Dedifferentiated amniotic fluid mesenchymal stem cell (primary cell): ENCODE measurements at regions not wholly inside any gene's neighbourhood (a gene's known extent, or its start where the extent isn't known, plus 50 kb on each side); places are given as distances from the start of the nearest gene placed in this dataset.
A peak's percentile ranks its signal among the peaks of the same experiment; 100 is the strongest.
"Not testable (repeated sequence)": the region's sequence is repeated elsewhere in the genome, so short reads cannot be mapped to it uniquely, and the experiment has no call there.

ENCODE experiments used
- DNase-seq: peaks from one replicate; pipeline ENCODE4 v3.0.0-alpha.2; 2016; ENCODE audit errors: extremely low spot score

DNA sequence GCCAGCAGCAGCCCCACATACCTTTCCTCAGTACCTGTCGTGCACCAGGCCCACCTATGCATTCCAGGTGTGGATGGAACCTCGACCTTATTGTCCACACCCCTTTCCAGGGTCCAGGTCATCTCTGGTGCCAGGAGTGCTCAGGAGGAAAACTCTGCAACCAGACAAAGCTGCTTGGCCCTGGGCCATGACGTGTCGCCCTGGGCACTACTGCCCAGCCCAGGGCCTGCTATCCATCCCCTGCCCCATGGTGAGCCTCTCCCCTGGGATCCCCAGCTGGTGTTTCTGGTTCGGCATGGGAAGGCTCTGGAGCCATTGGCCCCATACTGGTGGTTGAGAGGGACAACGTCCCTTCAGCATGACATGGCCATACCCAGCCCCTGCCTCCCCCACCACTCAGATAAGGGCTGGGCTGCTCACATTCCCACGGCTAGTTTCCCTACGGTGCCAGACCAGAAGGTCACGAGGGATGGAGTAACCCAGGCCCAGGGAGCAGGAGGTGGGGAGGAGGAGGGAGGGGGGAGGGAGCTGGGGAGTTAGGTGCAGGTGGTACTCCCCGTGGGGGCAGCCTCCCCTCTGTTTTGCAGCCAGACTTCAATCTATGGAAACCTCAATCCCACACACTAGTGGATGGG is 123.2 kb upstream of the MTLN start:
- DNase-seq = not testable (repeated sequence)

DNA sequence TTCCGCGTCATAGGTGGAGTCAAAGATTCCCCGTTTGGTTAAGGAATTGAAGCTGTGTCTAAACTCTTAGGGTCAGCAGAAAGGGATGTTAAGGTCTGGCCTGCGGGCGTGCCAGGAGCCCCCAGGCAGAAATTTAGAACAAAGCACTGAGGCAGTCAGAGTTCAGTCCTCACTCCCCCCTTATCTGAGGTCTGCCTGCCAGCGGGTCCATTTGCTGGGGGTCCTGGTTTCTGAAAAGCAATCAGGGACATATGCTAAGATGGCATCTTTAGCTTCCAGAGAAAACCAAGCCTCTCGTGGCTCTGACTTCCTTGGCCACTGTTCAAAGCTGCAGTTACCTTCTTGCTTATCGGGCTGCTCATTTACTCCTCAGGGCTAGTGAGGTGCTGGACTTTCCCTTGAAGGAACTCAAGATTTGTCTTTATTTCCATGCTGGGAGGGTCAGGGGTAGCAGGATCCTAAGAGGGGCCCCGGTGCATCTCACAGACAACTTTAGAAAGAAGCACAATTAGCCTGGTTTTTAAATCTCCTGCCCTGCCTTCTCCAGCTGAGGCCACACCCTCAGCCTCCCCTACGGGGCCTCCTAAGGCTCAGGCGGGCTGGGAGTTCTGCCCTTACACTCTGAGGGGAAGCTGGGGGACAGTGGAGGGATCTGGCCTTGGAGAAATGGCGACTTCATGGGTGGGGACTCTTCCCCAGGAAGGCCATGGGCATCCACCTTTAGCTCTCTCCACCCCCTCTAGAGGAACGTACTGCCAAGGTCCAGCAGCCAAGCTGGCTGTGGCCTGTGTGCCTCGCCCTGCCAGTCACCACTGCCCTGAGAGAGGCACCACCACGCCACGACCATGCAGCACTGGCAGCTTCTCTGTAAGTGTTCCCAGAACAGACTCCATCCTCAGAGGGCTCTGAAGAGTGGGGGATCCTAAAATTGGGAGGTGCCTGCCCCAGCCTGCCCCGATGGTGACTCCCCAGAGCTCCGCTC is 121.1 kb upstream of the MTLN start:
- not testable (repeated sequence) for DNase-seq

DNA sequence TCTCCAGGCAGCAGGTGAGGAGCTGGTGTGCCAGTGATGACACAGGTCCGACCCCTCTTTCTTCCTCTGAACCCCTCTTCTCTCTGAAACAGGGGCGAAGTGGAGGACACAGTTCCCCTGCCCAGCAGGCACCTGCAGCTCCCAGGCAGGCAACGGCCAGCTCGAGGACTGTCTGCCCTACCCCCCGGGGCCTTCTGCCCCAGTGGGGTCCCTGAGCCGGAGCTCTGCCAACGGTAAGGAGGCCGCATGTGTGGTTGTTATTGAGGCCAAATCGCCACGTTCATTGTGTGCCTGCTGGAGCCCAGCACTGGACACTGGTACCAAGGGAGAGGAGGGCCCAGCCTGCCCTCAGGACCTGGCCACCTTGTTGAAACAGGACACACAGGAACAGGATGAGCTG is 119.3 kb upstream of the MTLN start:
- not testable (repeated sequence) for DNase-seq

DNA sequence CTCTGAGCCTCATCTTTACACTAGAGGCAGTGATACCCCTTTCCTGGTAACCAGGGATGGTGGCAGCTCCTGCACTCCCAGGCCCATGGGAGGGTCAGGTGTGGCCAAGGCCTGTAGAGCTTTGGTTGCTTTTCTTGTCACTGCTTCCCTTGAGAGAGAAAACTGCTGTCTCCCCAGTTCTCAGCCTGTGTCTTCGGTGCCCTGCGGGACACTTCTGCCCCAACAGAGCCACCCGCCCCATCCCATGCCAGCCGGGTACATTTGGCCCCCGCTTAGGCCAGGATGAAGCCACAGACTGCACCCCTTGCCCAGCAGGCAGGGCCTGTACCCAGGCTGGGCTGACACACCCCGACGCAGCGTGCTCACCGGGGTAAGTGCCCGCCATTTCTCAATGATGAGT is 117.4 kb upstream of the MTLN start:
- DNase-seq = not testable (repeated sequence)

DNA sequence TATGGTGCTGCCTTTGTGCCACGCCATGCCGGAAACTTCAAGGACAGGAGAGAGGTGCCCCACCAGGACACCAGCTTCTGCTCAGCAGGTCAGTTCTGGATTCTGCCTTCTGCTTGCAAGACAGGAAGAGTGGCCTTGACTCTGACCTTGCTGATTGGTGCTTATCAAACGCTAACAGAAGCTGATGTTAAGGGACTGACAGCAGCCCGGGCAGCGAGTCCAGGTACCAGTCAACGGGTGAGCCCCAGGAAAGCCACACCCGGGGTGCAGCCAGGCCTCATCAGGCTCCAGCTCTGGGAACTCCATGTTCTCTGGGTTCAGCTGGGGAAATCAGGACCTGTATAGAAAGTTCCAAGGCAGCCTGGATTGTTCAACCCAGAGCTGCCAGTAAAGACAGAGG is 116.8 kb upstream of the MTLN start:
- DNase-seq = not testable (repeated sequence)

DNA sequence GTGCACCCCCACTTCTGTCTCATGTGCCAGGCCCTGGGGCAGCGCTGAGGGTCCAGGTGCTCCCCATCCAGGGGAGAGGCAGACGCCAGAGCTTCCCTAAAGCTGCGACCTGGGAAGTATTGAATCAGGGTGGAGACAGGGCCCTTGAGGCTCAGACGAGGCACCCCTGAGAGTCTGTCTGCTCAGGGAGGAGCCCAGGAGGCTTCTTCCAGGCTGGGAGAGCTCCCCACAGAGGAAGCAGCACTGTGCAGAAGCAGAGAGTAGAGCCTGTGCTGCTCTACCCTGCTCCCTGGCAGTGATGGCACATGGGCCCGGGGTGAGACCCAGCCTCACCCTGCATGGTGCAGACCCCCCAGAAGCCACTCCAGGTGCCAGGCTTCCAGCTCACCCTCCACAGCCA is 116.3 kb upstream of the MTLN start:
- DNase-seq = peak; percentile 10

DNA sequence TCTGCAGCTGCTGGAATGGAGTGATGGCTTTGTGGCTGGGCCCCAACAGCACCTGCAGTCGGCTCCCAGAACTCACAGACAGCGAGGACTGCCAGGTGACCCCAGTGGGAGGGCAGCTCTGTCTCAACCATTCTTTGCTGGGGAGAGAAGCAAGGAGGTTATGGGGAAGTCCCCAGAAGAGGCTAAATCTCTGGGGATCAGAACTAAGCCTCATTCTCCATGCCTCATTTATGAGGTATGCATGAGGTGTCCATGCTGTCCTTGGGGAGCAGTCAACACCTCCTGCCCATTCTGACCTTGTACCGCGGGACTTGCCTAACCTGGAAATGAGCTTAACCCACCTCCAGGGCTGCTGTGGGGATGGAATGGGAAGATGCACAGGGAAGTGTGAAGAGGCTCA is 111.5 kb upstream of the MTLN start:
- not testable (repeated sequence) for DNase-seq

DNA sequence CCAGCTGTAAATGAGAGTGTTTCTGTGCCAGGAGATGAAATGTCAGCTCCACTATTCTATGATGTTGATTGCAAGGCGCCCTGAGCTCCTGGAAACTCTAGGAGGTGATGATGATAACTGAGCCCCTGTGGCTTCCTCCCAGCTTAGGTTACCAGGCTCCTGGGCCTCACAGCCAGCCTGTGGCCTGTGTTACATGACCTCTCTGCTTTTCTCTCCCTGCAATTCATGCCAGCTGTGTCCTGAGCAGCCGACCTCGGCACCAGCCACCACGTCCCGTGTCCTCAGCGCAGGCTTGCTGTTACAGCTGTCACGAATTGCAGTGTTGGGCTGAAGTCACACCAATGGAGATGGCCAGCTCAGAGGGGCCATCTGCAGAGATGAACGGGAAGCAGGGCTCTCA is 110.2 kb upstream of the MTLN start:
- DNase-seq = not testable (repeated sequence)

DNA sequence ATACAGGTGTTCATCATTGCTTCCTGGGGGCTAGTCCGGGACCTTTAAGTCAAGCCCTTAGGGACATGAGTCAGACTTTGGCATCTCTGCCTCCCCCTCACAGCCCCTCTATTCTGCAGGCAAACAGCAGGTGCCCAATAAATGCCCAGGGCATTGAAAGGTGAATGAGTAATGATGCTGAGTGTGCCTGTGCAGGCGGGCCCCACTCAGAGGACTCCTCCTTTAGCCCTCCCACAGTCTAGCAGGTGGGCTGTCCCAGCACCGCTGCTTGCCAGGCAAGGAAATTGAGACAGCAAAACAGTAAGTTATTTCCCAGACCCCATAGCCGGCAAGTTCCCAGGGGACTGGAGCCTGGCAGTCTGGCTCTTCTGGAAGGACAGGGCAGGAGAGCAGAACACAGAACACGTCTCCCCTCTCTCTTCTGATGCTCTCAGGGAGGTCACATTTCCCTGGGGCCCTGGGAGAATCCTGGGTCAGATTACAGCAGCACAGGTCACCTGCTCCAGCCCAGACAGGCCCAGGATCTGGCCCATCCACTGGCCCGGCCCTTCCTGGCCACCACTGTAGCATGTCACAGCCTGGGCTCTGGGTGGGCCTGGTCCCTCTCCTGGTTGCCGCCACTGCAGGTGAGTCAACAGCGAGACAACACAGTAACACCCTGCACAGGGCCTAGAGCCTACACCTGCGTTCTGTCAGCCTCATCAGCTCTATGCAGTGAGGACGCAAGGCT is 108.7 kb upstream of the MTLN start:
- not testable (repeated sequence) for DNase-seq

DNA sequence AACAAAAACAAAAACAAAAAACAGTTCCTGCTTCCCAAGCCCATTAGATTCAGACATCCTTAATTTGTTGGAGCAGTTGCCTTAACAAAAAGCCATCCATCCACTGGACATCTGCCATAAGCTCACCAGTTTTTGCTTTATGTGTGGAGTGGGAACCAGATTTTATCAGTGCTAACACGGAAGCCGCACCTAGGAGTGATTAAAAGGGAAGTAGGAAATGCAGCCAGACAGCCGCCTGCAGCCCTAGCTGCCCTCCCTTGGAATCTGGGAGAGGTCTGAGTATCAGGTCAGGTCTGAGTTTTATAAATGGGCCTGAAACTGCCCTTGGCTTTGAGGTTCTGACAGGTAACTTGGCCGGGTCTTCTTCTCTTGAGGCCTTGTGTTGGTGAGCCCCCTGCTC is 106.6 kb upstream of the MTLN start:
- DNase-seq = not testable (repeated sequence)

DNA sequence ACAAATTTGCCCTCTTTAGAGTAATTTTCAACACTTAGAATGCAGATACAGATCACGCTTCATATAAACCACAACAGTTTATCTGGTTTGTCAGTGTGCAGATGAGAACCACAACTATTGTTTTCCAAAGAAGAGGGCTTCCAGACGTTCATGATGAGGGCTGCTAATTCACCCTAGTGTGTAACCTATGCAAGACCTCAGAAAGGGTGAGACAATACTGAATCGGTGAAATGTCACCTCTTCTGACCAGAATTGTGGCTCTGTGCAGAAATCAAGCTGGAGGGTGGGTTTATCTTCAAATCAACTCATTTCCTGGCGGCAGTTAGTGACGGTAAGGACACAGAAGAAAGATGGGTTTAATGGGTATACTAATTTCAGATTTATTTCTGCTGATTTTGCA is 105.0 kb upstream of the MTLN start:
- not testable (repeated sequence) for DNase-seq

DNA sequence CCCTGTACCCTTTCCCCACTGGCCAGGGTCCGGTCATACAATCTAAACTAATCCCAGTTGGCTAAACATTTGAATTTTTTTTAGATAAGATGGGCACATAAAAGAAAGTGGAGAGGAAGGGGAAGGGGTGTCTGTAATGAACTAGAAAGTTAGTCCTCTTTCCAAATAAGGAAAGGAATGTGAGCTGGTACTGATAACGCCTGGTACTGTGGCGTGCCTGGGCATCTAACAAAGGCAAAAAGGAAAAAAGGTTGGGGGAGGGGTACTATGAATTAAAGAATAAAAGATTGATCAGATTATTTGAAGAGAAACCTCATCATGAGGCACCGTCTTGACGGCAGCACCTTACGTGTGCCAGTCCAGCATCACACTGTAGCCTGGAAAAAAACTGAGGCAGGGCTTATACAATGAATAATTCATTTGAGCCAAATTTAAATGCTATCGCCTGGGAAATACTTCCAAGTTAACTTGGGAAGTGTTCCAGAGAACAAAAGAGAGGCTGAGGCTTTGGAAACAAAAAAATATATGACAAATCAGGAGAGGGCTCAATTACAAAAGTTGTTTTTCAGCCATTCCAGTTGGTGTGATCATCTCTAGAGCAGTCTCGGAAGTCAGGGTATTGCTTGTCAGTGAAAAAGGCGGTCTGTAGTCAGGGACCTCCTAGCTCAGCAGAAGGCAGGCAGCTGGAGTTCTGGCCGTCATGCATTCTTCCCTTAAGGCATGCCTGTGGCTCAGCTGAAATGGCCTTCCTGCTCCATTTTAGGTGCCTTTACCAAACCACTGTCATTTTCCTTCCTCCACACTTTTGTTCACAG is 103.9 kb upstream of the MTLN start:
- not testable (repeated sequence) for DNase-seq

DNA sequence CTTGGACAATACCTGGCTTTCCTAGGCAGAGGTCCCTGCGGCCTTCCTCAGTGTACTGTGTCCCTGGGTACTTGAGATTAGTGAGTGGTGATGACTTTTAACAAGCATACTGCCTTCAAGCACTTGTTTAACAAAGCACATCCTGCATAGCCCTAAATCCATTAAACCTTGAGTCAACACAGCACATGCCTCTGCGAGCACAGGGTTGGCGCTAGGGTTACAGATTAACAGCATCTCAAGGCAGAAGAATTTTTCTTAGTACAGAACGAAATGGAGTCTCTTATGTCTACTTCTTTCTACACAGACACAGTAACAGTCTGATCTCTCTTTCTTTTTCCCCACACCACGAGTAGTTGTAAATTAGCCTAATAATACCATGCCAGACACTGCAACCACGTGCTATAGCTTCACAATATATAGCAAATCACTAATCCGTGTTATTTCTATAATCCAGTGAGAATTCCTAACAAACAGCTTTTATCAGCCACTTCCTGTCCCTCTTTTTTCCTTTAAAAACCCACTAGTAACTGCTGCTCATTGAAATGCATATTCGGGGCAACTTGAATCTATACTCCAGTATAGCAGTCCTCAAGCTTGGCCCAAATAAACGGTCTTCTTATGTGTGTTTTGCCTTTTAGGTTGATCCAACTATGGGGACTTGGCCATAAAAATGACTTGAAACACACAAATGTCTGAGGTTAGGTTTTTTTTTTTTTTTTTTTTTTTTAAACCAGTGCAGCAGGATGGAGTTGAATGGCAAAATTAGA is 102.9 kb upstream of the MTLN start:
- DNase-seq = not testable (repeated sequence)

DNA sequence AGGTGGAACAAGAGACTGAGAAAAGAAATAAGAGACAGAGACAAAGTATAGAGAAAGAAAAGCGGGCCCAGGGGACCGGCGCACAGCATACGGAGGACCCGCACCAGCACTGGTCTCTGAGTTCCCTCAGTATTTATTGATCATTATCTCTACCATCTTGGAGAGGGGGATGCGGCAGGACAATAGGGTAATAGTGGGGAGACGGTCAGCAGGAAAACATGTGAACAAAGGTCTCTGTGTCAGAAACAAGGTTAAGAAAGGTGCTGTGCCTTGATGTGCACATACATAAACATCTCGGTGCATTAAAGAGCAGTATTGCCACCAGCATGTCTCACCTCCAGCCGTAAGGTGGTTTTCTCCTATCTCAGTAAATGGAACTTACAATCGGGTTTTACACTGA is 102.1 kb upstream of the MTLN start:
- not testable (repeated sequence) for DNase-seq

DNA sequence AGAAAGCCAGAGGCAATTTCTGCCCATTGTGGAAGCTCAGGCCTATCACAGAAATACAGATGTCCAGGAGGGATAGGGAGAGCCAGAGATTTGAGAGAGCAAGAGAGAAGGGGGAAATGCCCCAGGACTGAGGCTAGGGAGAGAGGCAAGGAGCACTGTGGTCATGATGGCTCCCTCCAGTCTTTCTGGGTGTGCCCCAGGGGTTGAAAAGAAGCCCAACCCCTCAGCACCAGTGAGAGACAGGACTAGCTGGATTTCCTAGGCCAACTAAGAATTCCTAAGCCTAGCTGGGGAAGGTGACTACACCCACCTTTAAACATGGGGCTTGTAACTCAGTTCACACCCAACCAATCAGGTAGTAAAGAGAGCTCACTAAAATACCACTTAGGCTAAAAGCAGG is 100.7 kb upstream of the MTLN start:
- not testable (repeated sequence) for DNase-seq

DNA sequence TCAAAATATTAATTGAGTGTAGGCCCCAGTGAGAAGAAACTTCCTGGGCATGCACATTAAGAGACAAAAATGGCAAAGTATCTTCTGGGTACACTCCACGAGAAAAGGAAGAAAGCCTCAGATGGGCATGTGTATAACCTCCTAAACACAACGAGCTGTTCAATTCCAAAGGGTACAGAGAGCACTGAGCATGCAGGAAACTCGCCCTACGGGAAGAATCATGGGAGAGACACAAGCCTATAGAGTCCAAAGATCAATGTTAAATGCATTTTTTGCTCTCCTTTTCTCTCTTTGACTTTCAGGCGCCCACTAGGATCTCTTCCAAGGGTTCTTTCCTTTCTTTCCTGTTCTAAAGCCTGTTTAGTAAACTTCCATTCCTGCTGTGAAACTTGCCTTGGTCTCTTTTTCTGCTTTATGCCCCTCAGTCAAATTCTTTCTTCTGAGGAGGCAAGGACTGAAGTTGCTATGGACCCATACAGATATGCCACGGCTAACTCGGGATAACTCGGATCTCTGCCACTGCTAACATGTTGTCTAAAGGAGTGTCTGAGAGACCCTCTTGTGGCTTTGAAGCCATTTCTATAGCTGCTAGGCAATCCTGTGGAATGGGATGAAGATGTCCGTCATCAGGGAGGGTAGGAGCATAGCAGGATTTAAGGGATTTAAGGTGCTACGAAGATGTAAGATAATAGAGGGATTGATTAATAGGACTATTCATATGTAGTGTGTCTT is 99.5 kb upstream of the MTLN start:
- not testable (repeated sequence) for DNase-seq

DNA sequence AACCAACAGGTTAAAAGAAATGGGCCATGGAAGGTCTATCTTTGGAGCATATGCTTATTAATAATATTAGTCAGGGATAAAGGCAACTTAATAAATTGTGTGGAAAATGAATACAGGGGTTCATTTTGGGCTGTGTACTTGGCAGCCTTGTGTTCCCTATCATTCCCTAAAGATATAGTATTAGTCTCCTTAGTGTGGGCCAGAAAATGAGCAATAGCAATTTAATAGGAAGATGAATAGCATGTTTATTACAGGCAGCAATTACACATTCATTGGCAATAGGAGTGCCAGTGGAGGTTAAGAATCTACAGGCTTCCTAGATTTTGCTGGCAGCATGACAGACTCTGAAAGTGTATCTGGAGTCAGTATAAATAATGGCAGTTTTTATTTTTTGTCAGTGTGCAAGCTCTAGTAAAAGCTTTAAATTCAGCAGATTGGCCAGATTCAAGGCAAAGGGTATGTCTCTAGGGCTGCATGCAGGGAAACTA is 98.7 kb upstream of the MTLN start:
- DNase-seq = not testable (repeated sequence)

DNA sequence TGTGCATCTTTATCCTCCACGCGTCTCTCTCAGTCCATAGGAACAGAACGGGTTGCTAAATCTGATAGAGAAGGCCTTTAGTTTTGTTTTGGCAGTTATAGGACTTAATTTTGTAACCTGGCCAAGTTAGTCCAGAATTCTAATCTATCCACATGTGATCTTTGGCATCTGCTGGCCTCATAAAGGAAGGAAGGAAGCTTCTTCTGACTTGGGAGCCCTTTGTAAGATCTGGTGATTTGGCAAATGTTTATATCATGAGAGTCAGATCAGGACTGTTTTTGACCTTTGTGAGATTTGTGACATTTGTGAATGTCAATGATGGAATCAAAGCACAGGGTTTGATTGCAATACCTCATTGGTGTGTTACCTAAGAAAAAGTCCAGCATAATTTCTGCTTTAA is 96.4 kb upstream of the MTLN start:
- DNase-seq = not testable (repeated sequence)

DNA sequence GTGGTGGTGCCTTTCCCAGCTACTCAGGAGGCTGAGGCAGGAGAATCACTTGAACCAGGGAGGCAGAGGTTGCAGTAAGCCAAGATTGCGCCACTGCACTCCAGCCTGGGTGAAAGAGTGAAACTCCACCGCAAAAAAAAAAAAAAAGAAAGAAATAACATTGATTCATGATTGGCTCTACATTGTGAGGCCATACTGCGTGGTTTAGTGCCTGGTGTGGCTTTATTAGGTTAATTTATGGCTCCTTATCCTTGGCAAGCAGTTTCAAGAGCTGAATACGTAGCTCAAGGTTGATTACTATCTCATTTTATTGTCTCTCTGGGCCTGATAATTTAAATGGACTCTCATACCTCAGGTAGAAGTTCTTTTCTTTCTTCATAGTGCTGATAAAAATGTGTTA is 80.5 kb upstream of the MTLN start:
- DNase-seq = not testable (repeated sequence)
